Vagina (tissue), 2 donors: ENCODE measurements at regions not wholly inside any gene's neighbourhood (a gene's known extent, or its start where the extent isn't known, plus 50 kb on each side); places are given as distances from the start of the nearest gene placed in this dataset.

ENCODE experiments used
- CTCF ChIP-seq, 3 experiments: fragments of 450-650 bp in 2 of 3; fragments of 200-600 bp in 1 of 3; sonication (generic) in 1 of 3; IDR thresholded peaks; one replicate each; pipeline ENCODE4 v1.5.1; 2017 to 2019; ENCODE audit warnings: antibody characterized with exemption in 3 of 3, mild to moderate bottlenecking in 2 of 3, moderate library complexity in 2 of 3
- POLR2AphosphoS5 ChIP-seq, 2 donors: sonication (generic); formaldehyde crosslinking; IDR thresholded peaks; one replicate each; pipeline ENCODE4 v1.9.0; 2017; ENCODE audit warnings: antibody characterized with exemption in 2 of 2, mild to moderate bottlenecking in 2 of 2, low read depth in 1 of 2; ENCODE audit not compliant: insufficient read depth in 1 of 2

GRCh38 chr3:6491768-6492167 is 369.1 kb upstream of the GRM7 start:
- TF ChIP-seq CTCF (IDR thresholded peaks at IDR 0.05) (no peak), POLR2AphosphoS5 (IDR thresholded peaks at IDR 0.05; ENCODE audit: insufficient read depth in 1 of 2, low read depth in 1 of 2) (no peak)
